ENCODE measurements at regions not wholly inside any gene's neighbourhood (a gene's known extent, or its start where the extent isn't known, plus 50 kb on each side); places are given as distances from the start of the nearest gene placed in this dataset.
"Not testable (repeated sequence)": the region's sequence is repeated elsewhere in the genome, so short reads cannot be mapped to it uniquely, and the experiment has no call there.

- peaks cover 2% of the 10 kb centered on the region for H3K4me1 ChIP-seq (ENCODE audit: control insufficient read depth, insufficient read depth, low read length, poor library complexity, severe bottlenecking)
- no peaks in the 10 kb centered on the region for H3K9me3 ChIP-seq (ENCODE audit: control insufficient read depth, low read length)
- H3K36me3 ChIP-seq (ENCODE audit: control insufficient read depth, insufficient read depth, low read length), result no peaks in the 10 kb centered on the region
- no peak overlapping the region for H3K27ac ChIP-seq (ENCODE audit: insufficient read depth, low read length, poor library complexity, severe bottlenecking)
- H3K4me3 ChIP-seq (ENCODE audit: insufficient read depth, low read depth, low read length, poor library complexity, severe bottlenecking), result no peak overlapping the region
- no peak for DNase-seq
- no peaks in the 10 kb centered on the region for H3K27me3 ChIP-seq (replicated peaks; ENCODE audit: control insufficient read depth, insufficient read depth, low read length, poor library complexity, severe bottlenecking)
These were observed 560.6 kb upstream of the ID2 start for GRCh38 chr2:8121022-8121825.

GRCh38 chr2:8121826-8122513 lies 559.9 kb upstream of the ID2 start:
- H3K4me1 ChIP-seq (ENCODE audit: control insufficient read depth, insufficient read depth, low read length, poor library complexity, severe bottlenecking), result peaks cover 2% of the 10 kb centered on the region
- no peaks in the 10 kb centered on the region for H3K27me3 ChIP-seq (replicated peaks; ENCODE audit: control insufficient read depth, insufficient read depth, low read length, poor library complexity, severe bottlenecking)
- no peak overlapping the region for H3K27ac ChIP-seq (ENCODE audit: insufficient read depth, low read length, poor library complexity, severe bottlenecking)
- no peak overlapping the region for H3K4me3 ChIP-seq (ENCODE audit: insufficient read depth, low read depth, low read length, poor library complexity, severe bottlenecking)
- H3K36me3 ChIP-seq (ENCODE audit: control insufficient read depth, insufficient read depth, low read length), result no peaks in the 10 kb centered on the region
- no peaks in the 10 kb centered on the region for H3K9me3 ChIP-seq (ENCODE audit: control insufficient read depth, low read length)
- no peak for DNase-seq

- Histone ChIP-seq H3K27ac (ENCODE audit: insufficient read depth, low read length, poor library complexity, severe bottlenecking) (no peak overlapping the region), H3K9me3 (ENCODE audit: control insufficient read depth, low read length) (no peaks in the 10 kb centered on the region), H3K36me3 (ENCODE audit: control insufficient read depth, insufficient read depth, low read length) (no peaks in the 10 kb centered on the region), H3K4me3 (ENCODE audit: insufficient read depth, low read depth, low read length, poor library complexity, severe bottlenecking) (no peak overlapping the region), H3K27me3 (replicated peaks; ENCODE audit: control insufficient read depth, insufficient read depth, low read length, poor library complexity, severe bottlenecking) (no peaks in the 10 kb centered on the region), H3K4me1 (ENCODE audit: control insufficient read depth, insufficient read depth, low read length, poor library complexity, severe bottlenecking) (peaks cover 2% of the 10 kb centered on the region)
- no peak for DNase-seq
These were observed 559.3 kb upstream of the ID2 start for GRCh38 chr2:8122520-8122919.

GRCh38 chr2:8123464-8123863 lies 558.4 kb upstream of the ID2 start:
- no peak for DNase-seq
- Histone ChIP-seq H3K9me3 (ENCODE audit: control insufficient read depth, low read length) (no peaks in the 10 kb centered on the region), H3K4me1 (ENCODE audit: control insufficient read depth, insufficient read depth, low read length, poor library complexity, severe bottlenecking) (peaks cover 2% of the 10 kb centered on the region), H3K27ac (ENCODE audit: insufficient read depth, low read length, poor library complexity, severe bottlenecking) (no peak overlapping the region), H3K4me3 (ENCODE audit: insufficient read depth, low read depth, low read length, poor library complexity, severe bottlenecking) (no peak overlapping the region), H3K27me3 (replicated peaks; ENCODE audit: control insufficient read depth, insufficient read depth, low read length, poor library complexity, severe bottlenecking) (no peaks in the 10 kb centered on the region), H3K36me3 (ENCODE audit: control insufficient read depth, insufficient read depth, low read length) (no peaks in the 10 kb centered on the region)

- Histone ChIP-seq H3K9me3 (ENCODE audit: control insufficient read depth, low read length) (no peaks in the 10 kb centered on the region), H3K4me1 (ENCODE audit: control insufficient read depth, insufficient read depth, low read length, poor library complexity, severe bottlenecking) (no peaks in the 10 kb centered on the region), H3K36me3 (ENCODE audit: control insufficient read depth, insufficient read depth, low read length) (no peaks in the 10 kb centered on the region), H3K4me3 (ENCODE audit: insufficient read depth, low read depth, low read length, poor library complexity, severe bottlenecking) (no peak overlapping the region), H3K27ac (ENCODE audit: insufficient read depth, low read length, poor library complexity, severe bottlenecking) (no peak overlapping the region), H3K27me3 (replicated peaks; ENCODE audit: control insufficient read depth, insufficient read depth, low read length, poor library complexity, severe bottlenecking) (no peaks in the 10 kb centered on the region)
- no peak for DNase-seq
These were observed 555.8 kb upstream of the ID2 start for GRCh38 chr2:8125741-8126711.

GRCh38 chr2:8126783-8127182 lies 555.1 kb upstream of the ID2 start:
- H3K9me3 ChIP-seq (ENCODE audit: control insufficient read depth, low read length), result no peaks in the 10 kb centered on the region
- no peaks in the 10 kb centered on the region for H3K36me3 ChIP-seq (ENCODE audit: control insufficient read depth, insufficient read depth, low read length)
- no peak overlapping the region for H3K4me3 ChIP-seq (ENCODE audit: insufficient read depth, low read depth, low read length, poor library complexity, severe bottlenecking)
- no peaks in the 10 kb centered on the region for H3K4me1 ChIP-seq (ENCODE audit: control insufficient read depth, insufficient read depth, low read length, poor library complexity, severe bottlenecking)
- DNase-seq, result no peak
- H3K27ac ChIP-seq (ENCODE audit: insufficient read depth, low read length, poor library complexity, severe bottlenecking), result no peak overlapping the region
- no peaks in the 10 kb centered on the region for H3K27me3 ChIP-seq (replicated peaks; ENCODE audit: control insufficient read depth, insufficient read depth, low read length, poor library complexity, severe bottlenecking)

- H3K4me1 ChIP-seq (ENCODE audit: control insufficient read depth, insufficient read depth, low read length, poor library complexity, severe bottlenecking); DNase-seq; H3K27ac ChIP-seq (ENCODE audit: insufficient read depth, low read length, poor library complexity, severe bottlenecking); H3K4me3 ChIP-seq (ENCODE audit: insufficient read depth, low read depth, low read length, poor library complexity, severe bottlenecking); H3K27me3 ChIP-seq (replicated peaks; ENCODE audit: control insufficient read depth, insufficient read depth, low read length, poor library complexity, severe bottlenecking); H3K36me3 ChIP-seq (ENCODE audit: control insufficient read depth, insufficient read depth, low read length); H3K9me3 ChIP-seq (ENCODE audit: control insufficient read depth, low read length): not testable (repeated sequence)
These were observed 550.4 kb upstream of the ID2 start for GRCh38 chr2:8131423-8131822.

- no peak overlapping the region for H3K4me3 ChIP-seq (ENCODE audit: insufficient read depth, low read depth, low read length, poor library complexity, severe bottlenecking)
- no peaks in the 10 kb centered on the region for H3K9me3 ChIP-seq (ENCODE audit: control insufficient read depth, low read length)
- no peaks in the 10 kb centered on the region for H3K36me3 ChIP-seq (ENCODE audit: control insufficient read depth, insufficient read depth, low read length)
- H3K27ac ChIP-seq (ENCODE audit: insufficient read depth, low read length, poor library complexity, severe bottlenecking), result no peak overlapping the region
- H3K4me1 ChIP-seq (ENCODE audit: control insufficient read depth, insufficient read depth, low read length, poor library complexity, severe bottlenecking), result no peaks in the 10 kb centered on the region
- DNase-seq, result no peak
- no peaks in the 10 kb centered on the region for H3K27me3 ChIP-seq (replicated peaks; ENCODE audit: control insufficient read depth, insufficient read depth, low read length, poor library complexity, severe bottlenecking)
These were observed 549.5 kb upstream of the ID2 start for GRCh38 chr2:8132351-8132831.

- DNase-seq, result no peak
- no peaks in the 10 kb centered on the region for H3K9me3 ChIP-seq (ENCODE audit: control insufficient read depth, low read length)
These were observed 549.0 kb upstream of the ID2 start for GRCh38 chr2:8132879-8133278.

More at GRCh38 chr2:8132879-8133278, 549.0 kb upstream of the ID2 start:
- H3K4me3 ChIP-seq (ENCODE audit: insufficient read depth, low read depth, low read length, poor library complexity, severe bottlenecking), result no peak overlapping the region
- H3K27me3 ChIP-seq (replicated peaks; ENCODE audit: control insufficient read depth, insufficient read depth, low read length, poor library complexity, severe bottlenecking), result no peaks in the 10 kb centered on the region
- no peaks in the 10 kb centered on the region for H3K36me3 ChIP-seq (ENCODE audit: control insufficient read depth, insufficient read depth, low read length)
- H3K4me1 ChIP-seq (ENCODE audit: control insufficient read depth, insufficient read depth, low read length, poor library complexity, severe bottlenecking), result no peaks in the 10 kb centered on the region
- H3K27ac ChIP-seq (ENCODE audit: insufficient read depth, low read length, poor library complexity, severe bottlenecking), result no peak overlapping the region

Measured in effector memory CD4-positive, alpha-beta T cell (primary cell).